H9 (cell line): ENCODE measurements at regions not wholly inside any gene's neighbourhood (a gene's known extent, or its start where the extent isn't known, plus 50 kb on each side); places are given as distances from the start of the nearest gene placed in this dataset.

Experiments
- DNase-seq: peaks from one replicate; pipeline ENCODE4 v3.0.0-alpha.2; 2017
- H2AFZ ChIP-seq: one replicate; pipeline ENCODE4 v1.6.1; 2013; ENCODE audit warnings: mild to moderate bottlenecking, low read length, control low read depth, moderate library complexity
- H2AK5ac ChIP-seq: 2 replicates; pipeline ENCODE4 v1.6.1; 2013; ENCODE audit warnings: low read length, control low read depth, mixed read lengths; ENCODE audit not compliant: insufficient read length
- H2BK120ac ChIP-seq: one replicate; pipeline ENCODE4 v1.6.1; 2013; ENCODE audit warnings: low read depth, mild to moderate bottlenecking, low read length, control low read depth, inconsistent platforms; ENCODE audit not compliant: poor library complexity, severe bottlenecking
- H2BK12ac ChIP-seq: 2 replicates; pipeline ENCODE4 v1.6.1; 2013; ENCODE audit warnings: low read length, control low read depth, mixed read lengths, low read depth; ENCODE audit not compliant: insufficient read length
- H2BK15ac ChIP-seq: 2 replicates; pipeline ENCODE4 v1.6.1; 2013; ENCODE audit warnings: low read depth, low read length, control low read depth
- H2BK20ac ChIP-seq: one replicate; pipeline ENCODE4 v1.6.1; 2013; ENCODE audit warnings: low read depth, mild to moderate bottlenecking, low read length, control low read depth, inconsistent platforms; ENCODE audit not compliant: poor library complexity, severe bottlenecking
- H2BK5ac ChIP-seq: 2 replicates; pipeline ENCODE4 v1.6.1; 2013; ENCODE audit warnings: low read length, control low read depth, mixed read lengths; ENCODE audit not compliant: insufficient read length
- H3K14ac ChIP-seq: 2 replicates; pipeline ENCODE4 v1.6.1; 2013; ENCODE audit warnings: low read length, control low read depth; ENCODE audit not compliant: insufficient read depth
- H3K18ac ChIP-seq: 2 replicates; pipeline ENCODE4 v1.6.1; 2013; ENCODE audit warnings: low read depth, mild to moderate bottlenecking, mixed read lengths, low read length, control low read depth; ENCODE audit not compliant: insufficient read length
- H3K23ac ChIP-seq: 2 replicates; pipeline ENCODE4 v1.6.1; 2013; ENCODE audit warnings: low read length, control low read depth, mixed read lengths, low read depth; ENCODE audit not compliant: insufficient read length
- H3K23me2 ChIP-seq: 2 replicates; pipeline ENCODE4 v1.6.1; 2013; ENCODE audit warnings: low read depth, mild to moderate bottlenecking, mixed read lengths, low read length, control low read depth; ENCODE audit not compliant: insufficient read length, poor library complexity, severe bottlenecking
- H3K27ac ChIP-seq: 2 replicates; pipeline ENCODE4 v1.5.1; 2013; ENCODE audit warnings: low read length, control low read depth, mixed read lengths, low read depth; ENCODE audit not compliant: insufficient read length
- H3K27me3 ChIP-seq: 2 replicates; pipeline ENCODE4 v1.6.1; 2013; ENCODE audit warnings: low read length, control low read depth, inconsistent platforms; ENCODE audit not compliant: insufficient read depth
- H3K4ac ChIP-seq: 2 replicates; pipeline ENCODE4 v1.6.1; 2013; ENCODE audit warnings: low read depth, mild to moderate bottlenecking, control low read depth, inconsistent platforms, low read length, moderate library complexity
- H3K4me1 ChIP-seq: 2 replicates; pipeline ENCODE4 v1.6.1; 2013; ENCODE audit warnings: low read length, control low read depth, inconsistent platforms; ENCODE audit not compliant: insufficient read depth
- H3K4me2 ChIP-seq: 2 replicates; pipeline ENCODE4 v1.6.1; 2013; ENCODE audit warnings: low read length, control low read depth, mixed read lengths; ENCODE audit not compliant: insufficient read length, insufficient read depth
- H3K56ac ChIP-seq: 2 replicates; pipeline ENCODE4 v1.6.1; 2013; ENCODE audit warnings: low read depth, mild to moderate bottlenecking, mixed read lengths, low read length, control low read depth; ENCODE audit not compliant: insufficient read length
- H3K79me1 ChIP-seq: 2 replicates; pipeline ENCODE4 v1.6.1; 2013; ENCODE audit warnings: low read depth, mild to moderate bottlenecking, moderate library complexity, low read length, control low read depth, inconsistent platforms; ENCODE audit not compliant: insufficient read depth, poor library complexity, severe bottlenecking
- H3K79me2 ChIP-seq: 2 replicates; pipeline ENCODE4 v1.6.1; 2013; ENCODE audit warnings: low read length, control low read depth, inconsistent platforms; ENCODE audit not compliant: insufficient read depth
- H3K9ac ChIP-seq: 2 replicates; pipeline ENCODE4 v1.6.1; 2013; ENCODE audit warnings: low read length, control low read depth, mixed read lengths; ENCODE audit not compliant: insufficient read length; ENCODE audit errors: extremely low read depth
- H3K9me3 ChIP-seq: one replicate; pipeline ENCODE4 v1.6.1; 2013; ENCODE audit warnings: low read depth, low read length, inconsistent platforms; ENCODE audit not compliant: control insufficient read depth
- H3T11ph ChIP-seq: one replicate; pipeline ENCODE4 v1.6.1; 2013; ENCODE audit warnings: mild to moderate bottlenecking, low read length, control low read depth, inconsistent platforms
- H4K20me1 ChIP-seq: one replicate; pipeline ENCODE4 v1.6.1; 2013; ENCODE audit not compliant: control insufficient read depth, insufficient read length, insufficient read depth
- H4K5ac ChIP-seq: 2 replicates; pipeline ENCODE4 v1.6.1; 2013; ENCODE audit warnings: low read depth, mild to moderate bottlenecking, mixed read lengths, low read length, control low read depth; ENCODE audit not compliant: insufficient read length
- H4K8ac ChIP-seq: replicated peaks from 2 replicates; pipeline ENCODE4 v1.6.1; 2013; ENCODE audit warnings: low read length, control low read depth, mixed read lengths, low read depth; ENCODE audit not compliant: insufficient read length
- H4K91ac ChIP-seq: 2 replicates; pipeline ENCODE4 v1.6.1; 2013; ENCODE audit warnings: low read depth, mild to moderate bottlenecking, moderate library complexity, mixed read lengths, low read length, control low read depth; ENCODE audit not compliant: insufficient read length
- H3K27ac Mint-ChIP-seq, 3 experiments: 2 replicates in 2 of 3; 3 replicates in 1 of 3; pipeline ENCODE4 v1.8.0; 2020 to 2021; ENCODE audit warnings: mixed read lengths in 3 of 3, mild to moderate bottlenecking in 1 of 3, moderate library complexity in 1 of 3
- H3K27me3 Mint-ChIP-seq: 2 replicates; pipeline ENCODE4 v1.8.0; 2021; ENCODE audit warnings: low read depth, mild to moderate bottlenecking, moderate library complexity, mixed read lengths
- H3K36me3 Mint-ChIP-seq, 3 experiments: 2 replicates in 2 of 3; 3 replicates in 1 of 3; pipeline ENCODE4 v1.8.0; 2020 to 2021; ENCODE audit warnings: low read depth in 3 of 3, mixed read lengths in 3 of 3; ENCODE audit not compliant: insufficient read depth in 1 of 3
- H3K4me1 Mint-ChIP-seq, 2 experiments: 2 replicates each; pipeline ENCODE4 v1.8.0; 2020; ENCODE audit warnings: mixed read lengths in 2 of 2
- H3K4me3 Mint-ChIP-seq, 2 experiments: 2 replicates in 1 of 2; 3 replicates in 1 of 2; pipeline ENCODE4 v1.8.0; 2020 to 2021; ENCODE audit warnings: mild to moderate bottlenecking in 2 of 2, mixed read lengths in 2 of 2, moderate library complexity in 1 of 2
- H3K9me3 Mint-ChIP-seq, 2 experiments: 2 replicates in 1 of 2; 3 replicates in 1 of 2; pipeline ENCODE4 v1.8.0; 2020; ENCODE audit warnings: mild to moderate bottlenecking in 2 of 2, mixed read lengths in 2 of 2, moderate library complexity in 1 of 2
- CTCF ChIP-seq: fragments of 200-600 bp; sonication (generic); conservative IDR thresholded peaks from 3 replicates; pipeline ENCODE4 v1.8.0; 2021; ENCODE audit warnings: antibody characterized with exemption, mild to moderate bottlenecking
- WGBS: extraction: QIAGEN DNeasy Blood & Tissue Kit; methylation state at CpG from one replicate; pipeline ENCODE4 v1.1.7; 2013; ENCODE audit warnings: missing lambda C conversion rate, low lambda C conversion rate, mixed read lengths; ENCODE audit not compliant: insufficient read length; ENCODE audit errors: extremely low coverage; 5-methylcytosine and 5-hydroxymethylcytosine counted together

GRCh38 chr6:134727081-134727480 lies 222.8 kb downstream of the ALDH8A1 start:
- H3K56ac ChIP-seq, result no peak overlapping the region
- no peaks in the 10 kb centered on the region for H3K79me2 ChIP-seq
- H3K4me2 ChIP-seq, result no peak overlapping the region
- H3K79me1 ChIP-seq, result no peaks in the 10 kb centered on the region
- no peaks in the 10 kb centered on the region for H3K9me3 Mint-ChIP-seq
- no peak for DNase-seq
- H3K4me1 ChIP-seq, result 0 out of 2 replicates have a peak, but pooled peaks cover 3% of the 10 kb centered on the region
- H3K18ac ChIP-seq, result no peak overlapping the region
- no peak overlapping the region for H2BK12ac ChIP-seq
- no peak overlapping the region for H2BK120ac ChIP-seq
- peaks cover 12 to 13% of the 10 kb centered on the region in 2 experiments for H3K4me1 Mint-ChIP-seq
- H3K23me2 ChIP-seq, result no peaks in the 10 kb centered on the region
- H2BK15ac ChIP-seq, result no peak overlapping the region
- no peak overlapping the region for H2BK5ac ChIP-seq
- H4K5ac ChIP-seq, result no peak overlapping the region
- no CpG with 5 or more reads among the region's 2 CpGs for WGBS
- no peak overlapping the region for H3T11ph ChIP-seq
- no peak overlapping the region for H3K9ac ChIP-seq
- no peak overlapping the region for H2BK20ac ChIP-seq
- H3K27ac Mint-ChIP-seq, result no peak overlapping the region
- no peak overlapping the region for H3K4ac ChIP-seq
- no peak overlapping the region for H3K14ac ChIP-seq
- no peaks in the 10 kb centered on the region for H3K27me3 ChIP-seq
- TF ChIP-seq CTCF, result no peak
- no peaks in the 10 kb centered on the region for H4K20me1 ChIP-seq
- H2AFZ ChIP-seq, result no peak overlapping the region
- no peak overlapping the region for H3K27ac ChIP-seq
- no peak overlapping the region for H3K4me3 Mint-ChIP-seq
- H4K91ac ChIP-seq, result no peak overlapping the region
- H3K27me3 Mint-ChIP-seq, result no peaks in the 10 kb centered on the region
- no peak overlapping the region for H3K23ac ChIP-seq
- no peaks in the 10 kb centered on the region for H3K9me3 ChIP-seq
- no peak overlapping the region for H2AK5ac ChIP-seq
- no peak overlapping the region for H4K8ac ChIP-seq
- no peaks in the 10 kb centered on the region; a peak in 1 of 7 replicates for H3K36me3 Mint-ChIP-seq
